HG03520 (cell line): ENCODE measurements at regions not wholly inside any gene's neighbourhood (a gene's known extent, or its start where the extent isn't known, plus 50 kb on each side); places are given as distances from the start of the nearest gene placed in this dataset.

Experiments used
- ATAC-seq: cut with Tn5 transposase; IDR thresholded peaks from one replicate; pipeline ENCODE4 v1.9.1; 2021; ENCODE audit warnings: mild to moderate bottlenecking, moderate library complexity; ENCODE audit not compliant: unreplicated experiment

GRCh38 chr10:78688230-78688900 is 380.4 kb upstream of the ZMIZ1 start:
- no peak for ATAC-seq

GRCh38 chr10:78688901-78689583 is 379.7 kb upstream of the ZMIZ1 start:
- ATAC-seq, result no peak

GRCh38 chr10:78689584-78689935 is 379.2 kb upstream of the ZMIZ1 start:
- ATAC-seq, result no peak

GRCh38 chr10:78690354-78691111 is 378.2 kb upstream of the ZMIZ1 start:
- no peak for ATAC-seq

GRCh38 chr10:78691301-78692030 is 377.3 kb upstream of the ZMIZ1 start:
- no peak for ATAC-seq

GRCh38 chr10:78692071-78692470 is 376.7 kb upstream of the ZMIZ1 start:
- ATAC-seq, result no peak

- no peak for ATAC-seq
Measured at GRCh38 chr10:78695846-78696245, 372.9 kb upstream of the ZMIZ1 start.

- no peak for ATAC-seq
Measured at GRCh38 chr10:78696791-78697395, 371.9 kb upstream of the ZMIZ1 start.

GRCh38 chr10:78699971-78700370 is 368.8 kb upstream of the ZMIZ1 start:
- no peak for ATAC-seq

GRCh38 chr10:78700413-78700812 is 368.4 kb upstream of the ZMIZ1 start:
- no peak for ATAC-seq

- no peak for ATAC-seq
Measured at GRCh38 chr10:78700816-78701520, 367.8 kb upstream of the ZMIZ1 start.

- no peak for ATAC-seq
Measured at GRCh38 chr10:78702186-78702585, 366.6 kb upstream of the ZMIZ1 start.

- ATAC-seq, result no peak
Measured at GRCh38 chr10:78702876-78703275, 365.9 kb upstream of the ZMIZ1 start.

- no peak for ATAC-seq
Measured at GRCh38 chr10:78703593-78703992, 365.2 kb upstream of the ZMIZ1 start.

GRCh38 chr10:78706256-78706655 is 362.5 kb upstream of the ZMIZ1 start:
- ATAC-seq, result no peak

GRCh38 chr10:78706726-78707540 is 361.8 kb upstream of the ZMIZ1 start:
- ATAC-seq, result no peak

GRCh38 chr10:78707745-78708144 is 361.0 kb upstream of the ZMIZ1 start:
- no peak for ATAC-seq

- ATAC-seq, result no peak
Measured at GRCh38 chr10:78712147-78712546, 356.6 kb upstream of the ZMIZ1 start.

- ATAC-seq, result no peak
Measured at GRCh38 chr10:78713659-78714058, 355.1 kb upstream of the ZMIZ1 start.

- no peak for ATAC-seq
Measured at GRCh38 chr10:78714225-78714624, 354.5 kb upstream of the ZMIZ1 start.
